PC-9 (cell line): ENCODE measurements at regions not wholly inside any gene's neighbourhood (a gene's known extent, or its start where the extent isn't known, plus 50 kb on each side); places are given as distances from the start of the nearest gene placed in this dataset.

Source experiments
- EZH2 ChIP-seq: fragments of 200-600 bp; sonication (generic); IDR thresholded peaks from 2 replicates; pipeline ENCODE4 v1.8.0; 2017; ENCODE audit warnings: antibody characterized with exemption, low read depth
- TF ChIP-seq, protein P1 (sequence below): fragments of 200-600 bp; sonication (generic); conservative IDR thresholded peaks from 2 replicates; pipeline ENCODE4 v1.6.1; 2017; ENCODE audit warnings: mixed run types, antibody characterized with exemption, mild to moderate bottlenecking, moderate library complexity

- TF ChIP-seq, protein P1, sequence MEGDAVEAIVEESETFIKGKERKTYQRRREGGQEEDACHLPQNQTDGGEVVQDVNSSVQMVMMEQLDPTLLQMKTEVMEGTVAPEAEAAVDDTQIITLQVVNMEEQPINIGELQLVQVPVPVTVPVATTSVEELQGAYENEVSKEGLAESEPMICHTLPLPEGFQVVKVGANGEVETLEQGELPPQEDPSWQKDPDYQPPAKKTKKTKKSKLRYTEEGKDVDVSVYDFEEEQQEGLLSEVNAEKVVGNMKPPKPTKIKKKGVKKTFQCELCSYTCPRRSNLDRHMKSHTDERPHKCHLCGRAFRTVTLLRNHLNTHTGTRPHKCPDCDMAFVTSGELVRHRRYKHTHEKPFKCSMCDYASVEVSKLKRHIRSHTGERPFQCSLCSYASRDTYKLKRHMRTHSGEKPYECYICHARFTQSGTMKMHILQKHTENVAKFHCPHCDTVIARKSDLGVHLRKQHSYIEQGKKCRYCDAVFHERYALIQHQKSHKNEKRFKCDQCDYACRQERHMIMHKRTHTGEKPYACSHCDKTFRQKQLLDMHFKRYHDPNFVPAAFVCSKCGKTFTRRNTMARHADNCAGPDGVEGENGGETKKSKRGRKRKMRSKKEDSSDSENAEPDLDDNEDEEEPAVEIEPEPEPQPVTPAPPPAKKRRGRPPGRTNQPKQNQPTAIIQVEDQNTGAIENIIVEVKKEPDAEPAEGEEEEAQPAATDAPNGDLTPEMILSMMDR: no peak
- no peak for TF ChIP-seq EZH2
Observed at GRCh38 chr17:73814075-73814474, 169.8 kb upstream of the SDK2 start.
